NT2/D1 (cell line): ENCODE measurements at regions not wholly inside any gene's neighbourhood (a gene's known extent, or its start where the extent isn't known, plus 50 kb on each side); places are given as distances from the start of the nearest gene placed in this dataset.
A peak's percentile ranks its signal among the peaks of the same experiment; 100 is the strongest.
"Not testable (repeated sequence)": the region's sequence is repeated elsewhere in the genome, so short reads cannot be mapped to it uniquely, and the experiment has no call there.

Source experiments
- DNase-seq: peaks from one replicate; pipeline ENCODE4 v3.0.0-alpha.2; 2011; ENCODE audit warnings: low read depth, low spot score
- H3K27me3 ChIP-seq: 2 replicates; pipeline ENCODE4 v1.6.0; 2011; ENCODE audit warnings: mild to moderate bottlenecking; ENCODE audit not compliant: insufficient read length, insufficient read depth
- H3K36me3 ChIP-seq: 2 replicates; pipeline ENCODE4 v1.6.1; 2011; ENCODE audit warnings: mild to moderate bottlenecking, low read length, mixed read lengths; ENCODE audit not compliant: insufficient read depth, insufficient read length
- H3K4me1 ChIP-seq: 2 replicates; pipeline ENCODE4 v1.5.1; 2011; ENCODE audit not compliant: insufficient read depth, insufficient read length
- H3K4me3 ChIP-seq: 2 replicates; pipeline ENCODE4 v1.5.1; 2011; ENCODE audit warnings: low read depth; ENCODE audit not compliant: insufficient read length
- H3K9ac ChIP-seq: 2 replicates; pipeline ENCODE4 v1.6.0; 2011; ENCODE audit warnings: low read depth; ENCODE audit not compliant: insufficient read length
- H3K9me3 ChIP-seq: 2 replicates; pipeline ENCODE4 v1.5.1; 2011; ENCODE audit warnings: mild to moderate bottlenecking, low read length; ENCODE audit not compliant: insufficient read depth
- SUZ12 ChIP-seq: IDR thresholded peaks from 2 replicates; pipeline ENCODE4 v1.6.1; 2011; ENCODE audit not compliant: insufficient read length, insufficient read depth; ENCODE audit errors: extremely low read depth
- YY1 ChIP-seq: IDR thresholded peaks from 2 replicates; pipeline ENCODE4 v1.6.1; 2011; ENCODE audit not compliant: insufficient read length, insufficient read depth
- ZNF274 ChIP-seq: IDR thresholded peaks from 2 replicates; pipeline ENCODE4 v1.6.1; 2011; ENCODE audit warnings: mild to moderate bottlenecking, low read depth, low read length

GRCh38 chr12:39671898-39672875 lies 52.6 kb upstream of the ABCD2 start:
- Histone ChIP-seq H3K4me3 (no peak overlapping the region), H3K36me3 (no peaks in the 10 kb centered on the region), H3K4me1 (no peaks in the 10 kb centered on the region), H3K9ac (no peak overlapping the region), H3K27me3 (no peaks in the 10 kb centered on the region), H3K9me3 (no peaks in the 10 kb centered on the region)
- TF ChIP-seq YY1, result no peak
- TF ChIP-seq SUZ12, result no peak
- no peak for TF ChIP-seq ZNF274
- no peak for DNase-seq

- H3K9ac ChIP-seq, H3K27me3 ChIP-seq, H3K4me1 ChIP-seq, H3K36me3 ChIP-seq, H3K9me3 ChIP-seq: not testable (repeated sequence)
- peak overlapping the region; percentile 18 for H3K4me3 ChIP-seq
- DNase-seq, result peak; percentile 57
These were observed 49.9 kb upstream of the ABCD2 start for GRCh38 chr12:39669539-39669938.
